ENCODE measurements at regions not wholly inside any gene's neighbourhood (a gene's known extent, or its start where the extent isn't known, plus 50 kb on each side); places are given as distances from the start of the nearest gene placed in this dataset.

DNA sequence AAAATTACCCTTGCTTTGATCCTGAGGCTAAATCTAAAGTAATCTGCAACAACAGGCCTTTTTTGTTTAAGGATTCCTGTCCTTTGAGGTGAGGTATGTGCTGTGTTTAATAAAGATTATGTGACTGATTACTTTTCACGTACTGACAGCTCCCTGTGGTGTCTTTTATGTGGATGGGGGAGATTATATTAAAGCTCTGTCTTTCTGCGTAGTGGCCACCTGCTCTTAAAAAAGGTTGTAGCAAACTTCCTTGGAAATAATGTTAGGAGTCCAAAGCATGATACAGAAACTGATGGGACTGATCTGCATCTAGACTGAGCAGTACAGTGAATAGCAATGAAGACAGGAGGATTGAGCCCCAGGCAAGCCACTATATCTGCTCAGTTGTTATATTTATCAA is 453.0 kb upstream of the GOLIM4 start:
- Mint-ChIP-seq H3K27me3 (no peaks in the 10 kb centered on the region), H3K4me3 (ENCODE audit: low read depth) (no peak overlapping the region), H3K4me1 (ENCODE audit: low read depth) (peaks cover 5% of the 10 kb centered on the region), H3K9me3 (ENCODE audit: low read depth) (no peaks in the 10 kb centered on the region), H3K27ac (no peak overlapping the region), H3K36me3 (ENCODE audit: insufficient read depth) (peaks cover 1% of the 10 kb centered on the region)
- DNase-seq (ENCODE audit: low spot score, unreplicated experiment): no peak
- TF ChIP-seq CTCF (IDR thresholded peaks at IDR 0.05; ENCODE audit: unreplicated experiment): no peak

GRCh38 chr3:168546707-168547106 is 451.0 kb upstream of the GOLIM4 start:
- peaks cover 1% of the 10 kb centered on the region for H3K36me3 Mint-ChIP-seq (ENCODE audit: insufficient read depth)
- peaks cover 5% of the 10 kb centered on the region for H3K4me1 Mint-ChIP-seq (ENCODE audit: low read depth)
- no peak for DNase-seq (ENCODE audit: low spot score, unreplicated experiment)
- H3K4me3 Mint-ChIP-seq (ENCODE audit: low read depth): no peak overlapping the region
- TF ChIP-seq CTCF (IDR thresholded peaks at IDR 0.05; ENCODE audit: unreplicated experiment): no peak
- H3K9me3 Mint-ChIP-seq (ENCODE audit: low read depth): no peaks in the 10 kb centered on the region
- no peak overlapping the region for H3K27ac Mint-ChIP-seq
- no peaks in the 10 kb centered on the region for H3K27me3 Mint-ChIP-seq

DNA sequence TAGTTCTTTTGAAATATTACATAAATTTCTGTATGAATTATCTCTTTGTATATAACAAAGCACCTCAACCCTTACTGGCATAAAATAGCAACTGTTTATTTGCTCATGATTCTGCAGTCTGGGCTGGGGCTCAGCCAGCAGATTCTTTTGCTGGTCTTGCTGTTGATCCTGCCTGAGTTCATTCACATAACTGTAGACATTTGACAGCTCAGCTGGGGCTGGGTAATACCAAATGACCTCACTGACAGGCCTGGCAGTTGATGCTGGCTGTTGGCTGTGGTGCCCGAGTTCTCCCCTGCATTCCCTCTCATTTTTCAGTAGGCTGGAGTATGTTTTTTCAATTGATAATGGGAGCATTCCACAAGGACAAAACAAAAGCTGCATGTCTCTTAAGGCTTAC is 449.9 kb upstream of the GOLIM4 start:
- no peak overlapping the region for H3K27ac Mint-ChIP-seq
- H3K4me1 Mint-ChIP-seq (ENCODE audit: low read depth): peaks cover 5% of the 10 kb centered on the region
- DNase-seq (ENCODE audit: low spot score, unreplicated experiment): no peak

DNA sequence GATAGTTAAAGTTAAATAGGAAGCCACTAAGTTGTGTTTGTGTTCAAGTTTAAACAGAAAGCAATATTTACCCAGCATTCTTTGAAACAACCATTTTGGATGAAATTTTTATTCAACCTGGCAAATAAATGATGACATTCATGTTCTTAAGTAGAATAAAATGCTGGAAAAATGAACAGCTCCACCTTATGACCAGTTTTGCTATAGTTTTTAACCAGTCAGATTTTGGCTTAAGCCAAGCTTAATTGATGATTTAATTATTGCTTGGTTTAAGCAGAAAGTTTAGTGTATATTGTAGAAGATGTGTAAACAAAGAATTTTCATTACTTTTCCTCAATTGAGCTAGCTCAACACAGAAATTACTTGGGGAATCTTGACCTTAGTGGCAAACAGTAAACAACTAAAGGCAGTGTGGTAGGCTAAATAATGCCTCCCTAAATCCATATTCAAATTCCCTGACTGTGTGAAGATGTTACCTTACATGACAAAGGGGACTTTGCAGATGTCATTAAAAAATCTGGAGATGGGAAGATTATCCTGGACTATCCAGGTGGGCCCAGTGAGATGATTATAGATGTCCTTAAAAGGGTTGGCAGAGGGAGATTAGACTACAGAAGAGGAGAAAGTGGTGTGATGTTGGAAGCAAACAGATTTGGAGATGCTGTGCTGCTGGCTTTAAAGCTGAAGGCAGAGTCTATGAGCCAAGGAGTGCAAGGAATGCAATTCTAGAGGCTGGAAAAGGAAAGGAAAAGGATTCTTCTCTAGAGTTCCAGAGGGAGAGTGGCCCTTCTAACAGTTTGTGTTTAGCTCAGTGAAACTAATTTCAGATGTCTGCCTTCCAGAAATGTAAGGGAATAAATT is 448.6 kb upstream of the GOLIM4 start:
- peaks cover 4% of the 10 kb centered on the region for H3K9me3 Mint-ChIP-seq (ENCODE audit: low read depth)
- no peaks in the 10 kb centered on the region for H3K36me3 Mint-ChIP-seq (ENCODE audit: insufficient read depth)
- no peak overlapping the region for H3K4me3 Mint-ChIP-seq (ENCODE audit: low read depth)
- DNase-seq (ENCODE audit: low spot score, unreplicated experiment): no peak
- H3K4me1 Mint-ChIP-seq (ENCODE audit: low read depth): peaks cover 5% of the 10 kb centered on the region
- H3K27me3 Mint-ChIP-seq: no peaks in the 10 kb centered on the region
- H3K27ac Mint-ChIP-seq: no peak overlapping the region
- TF ChIP-seq CTCF (IDR thresholded peaks at IDR 0.05; ENCODE audit: unreplicated experiment): no peak

More for the DNA sequence above, 449.9 kb upstream of the GOLIM4 start:
- Mint-ChIP-seq H3K4me3 (ENCODE audit: low read depth) (no peak overlapping the region), H3K27me3 (no peaks in the 10 kb centered on the region), H3K36me3 (ENCODE audit: insufficient read depth) (peaks cover 1% of the 10 kb centered on the region), H3K9me3 (ENCODE audit: low read depth) (peaks cover 4% of the 10 kb centered on the region)
- no peak for TF ChIP-seq CTCF (IDR thresholded peaks at IDR 0.05; ENCODE audit: unreplicated experiment)

- Mint-ChIP-seq H3K4me3 (ENCODE audit: low read depth) (no peak overlapping the region), H3K9me3 (ENCODE audit: low read depth) (peaks cover 4% of the 10 kb centered on the region), H3K27me3 (no peaks in the 10 kb centered on the region), H3K27ac (peak overlapping the region; percentile 8), H3K4me1 (ENCODE audit: low read depth) (peaks cover 13% of the 10 kb centered on the region), H3K36me3 (ENCODE audit: insufficient read depth) (no peaks in the 10 kb centered on the region)
- DNase-seq (ENCODE audit: low spot score, unreplicated experiment): no peak
- TF ChIP-seq CTCF (IDR thresholded peaks at IDR 0.05; ENCODE audit: unreplicated experiment): no peak
Measured at GRCh38 chr3:168540726-168541125, 445.0 kb upstream of the GOLIM4 start.

All from progenitor cell of endocrine pancreas (in vitro differentiated cells).